DND-41 (cell line): ENCODE measurements at regions not wholly inside any gene's neighbourhood (a gene's known extent, or its start where the extent isn't known, plus 50 kb on each side); places are given as distances from the start of the nearest gene placed in this dataset.

Source experiments
- EZH2 ChIP-seq: IDR thresholded peaks from 3 replicates; pipeline ENCODE4 v1.6.1; 2012; ENCODE audit warnings: borderline replicate concordance, low read depth, mild to moderate bottlenecking, moderate library complexity, low read length, inconsistent platforms; ENCODE audit not compliant: severe bottlenecking
- TF ChIP-seq, protein P1 (sequence below): IDR thresholded peaks from 2 replicates; pipeline ENCODE4 v1.5.1; 2012; ENCODE audit warnings: borderline replicate concordance, low read length, moderate library complexity, mild to moderate bottlenecking; ENCODE audit not compliant: poor library complexity, severe bottlenecking; ENCODE audit errors: extremely low read depth

- TF ChIP-seq, protein P1, sequence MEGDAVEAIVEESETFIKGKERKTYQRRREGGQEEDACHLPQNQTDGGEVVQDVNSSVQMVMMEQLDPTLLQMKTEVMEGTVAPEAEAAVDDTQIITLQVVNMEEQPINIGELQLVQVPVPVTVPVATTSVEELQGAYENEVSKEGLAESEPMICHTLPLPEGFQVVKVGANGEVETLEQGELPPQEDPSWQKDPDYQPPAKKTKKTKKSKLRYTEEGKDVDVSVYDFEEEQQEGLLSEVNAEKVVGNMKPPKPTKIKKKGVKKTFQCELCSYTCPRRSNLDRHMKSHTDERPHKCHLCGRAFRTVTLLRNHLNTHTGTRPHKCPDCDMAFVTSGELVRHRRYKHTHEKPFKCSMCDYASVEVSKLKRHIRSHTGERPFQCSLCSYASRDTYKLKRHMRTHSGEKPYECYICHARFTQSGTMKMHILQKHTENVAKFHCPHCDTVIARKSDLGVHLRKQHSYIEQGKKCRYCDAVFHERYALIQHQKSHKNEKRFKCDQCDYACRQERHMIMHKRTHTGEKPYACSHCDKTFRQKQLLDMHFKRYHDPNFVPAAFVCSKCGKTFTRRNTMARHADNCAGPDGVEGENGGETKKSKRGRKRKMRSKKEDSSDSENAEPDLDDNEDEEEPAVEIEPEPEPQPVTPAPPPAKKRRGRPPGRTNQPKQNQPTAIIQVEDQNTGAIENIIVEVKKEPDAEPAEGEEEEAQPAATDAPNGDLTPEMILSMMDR, result no peak
- TF ChIP-seq EZH2, result no peak
Observed at GRCh38 chr13:111459803-111460547, 139.5 kb downstream of the TEX29 start.
